ENCODE measurements at regions not wholly inside any gene's neighbourhood (a gene's known extent, or its start where the extent isn't known, plus 50 kb on each side); places are given as distances from the start of the nearest gene placed in this dataset.

DNA sequence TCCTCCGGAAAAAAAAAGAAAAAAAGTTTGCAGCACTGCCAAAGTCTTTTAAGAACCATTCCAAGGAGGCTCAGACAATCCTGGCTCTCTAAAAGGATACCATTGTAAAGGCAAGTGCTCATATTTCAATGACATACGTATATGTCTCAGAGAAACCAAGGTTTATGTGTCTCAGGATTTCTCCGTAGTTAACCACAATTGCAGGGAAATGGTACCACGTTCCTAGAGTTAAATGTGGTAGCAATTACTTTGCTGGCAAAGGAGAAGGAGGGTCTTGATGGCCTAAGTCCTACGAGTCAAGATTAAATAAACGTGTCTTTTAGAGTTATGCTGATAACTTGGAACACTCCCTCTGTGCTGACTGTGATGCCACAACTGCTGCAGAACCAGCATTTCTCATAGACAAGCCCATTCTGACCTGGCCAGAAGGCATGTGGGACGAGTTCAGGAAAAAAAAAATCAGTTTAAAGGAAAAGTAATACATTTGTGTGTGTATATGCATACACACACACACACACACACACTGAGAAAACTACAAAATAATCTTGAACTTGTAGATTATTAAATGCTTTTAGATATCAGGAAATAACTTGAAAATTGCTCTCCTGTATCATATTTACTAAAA is 245.9 kb downstream of the FGFR2 start:
- TF ChIP-seq, protein P1, sequence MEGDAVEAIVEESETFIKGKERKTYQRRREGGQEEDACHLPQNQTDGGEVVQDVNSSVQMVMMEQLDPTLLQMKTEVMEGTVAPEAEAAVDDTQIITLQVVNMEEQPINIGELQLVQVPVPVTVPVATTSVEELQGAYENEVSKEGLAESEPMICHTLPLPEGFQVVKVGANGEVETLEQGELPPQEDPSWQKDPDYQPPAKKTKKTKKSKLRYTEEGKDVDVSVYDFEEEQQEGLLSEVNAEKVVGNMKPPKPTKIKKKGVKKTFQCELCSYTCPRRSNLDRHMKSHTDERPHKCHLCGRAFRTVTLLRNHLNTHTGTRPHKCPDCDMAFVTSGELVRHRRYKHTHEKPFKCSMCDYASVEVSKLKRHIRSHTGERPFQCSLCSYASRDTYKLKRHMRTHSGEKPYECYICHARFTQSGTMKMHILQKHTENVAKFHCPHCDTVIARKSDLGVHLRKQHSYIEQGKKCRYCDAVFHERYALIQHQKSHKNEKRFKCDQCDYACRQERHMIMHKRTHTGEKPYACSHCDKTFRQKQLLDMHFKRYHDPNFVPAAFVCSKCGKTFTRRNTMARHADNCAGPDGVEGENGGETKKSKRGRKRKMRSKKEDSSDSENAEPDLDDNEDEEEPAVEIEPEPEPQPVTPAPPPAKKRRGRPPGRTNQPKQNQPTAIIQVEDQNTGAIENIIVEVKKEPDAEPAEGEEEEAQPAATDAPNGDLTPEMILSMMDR (IDR thresholded peaks at IDR 0.05; ENCODE audit: insufficient read depth, missing control alignments) = no peak
- FAIRE-seq (no peak), DNase-seq (ENCODE audit: insufficient read length, low spot score) (no peak)

DNA sequence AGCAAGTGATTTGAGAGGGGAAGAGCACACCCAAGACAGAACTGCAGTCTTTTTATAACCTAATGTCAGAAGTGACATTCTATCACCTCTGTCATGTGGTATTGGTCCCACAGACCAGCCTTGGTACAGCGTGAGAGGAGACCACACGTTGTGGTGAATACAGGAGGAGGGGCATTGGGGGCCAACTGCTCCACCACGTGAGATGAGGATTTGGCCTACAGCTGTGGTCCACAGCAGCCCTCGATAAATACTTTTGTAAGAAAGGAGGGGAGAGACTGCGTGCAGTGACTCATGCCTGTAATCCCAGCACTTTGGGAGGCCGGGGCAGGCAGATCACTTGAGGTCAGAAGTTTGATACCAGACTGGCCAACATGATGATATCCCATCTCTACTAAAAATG is 243.1 kb downstream of the FGFR2 start:
- no peak for FAIRE-seq
- TF ChIP-seq, protein P1 (IDR thresholded peaks at IDR 0.05; ENCODE audit: insufficient read depth, missing control alignments) = no peak

DNA sequence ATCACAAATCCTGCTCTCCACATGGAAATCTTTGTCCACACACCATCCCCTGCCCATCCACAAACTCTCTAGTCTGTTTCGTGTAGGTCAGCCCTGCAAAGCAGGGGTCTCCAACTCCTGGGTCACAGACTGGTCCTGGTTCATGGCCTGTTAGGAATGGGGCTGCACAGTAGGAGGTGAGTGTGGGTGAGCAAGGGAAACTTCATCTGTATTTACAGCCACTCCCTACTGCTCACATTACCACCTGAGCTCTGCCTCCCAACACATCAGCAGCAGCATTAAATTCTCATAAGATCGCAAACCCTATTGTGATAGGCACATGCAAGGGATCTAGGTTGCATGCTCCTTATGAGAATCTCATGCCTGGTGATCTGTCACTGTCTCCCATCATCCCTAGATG is 242.1 kb downstream of the FGFR2 start:
- TF ChIP-seq, protein P1 (IDR thresholded peaks at IDR 0.05; ENCODE audit: insufficient read depth, missing control alignments) = no peak
- FAIRE-seq (no peak), DNase-seq (ENCODE audit: insufficient read length, low spot score) (no peak)

More for the DNA sequence above, 243.1 kb downstream of the FGFR2 start:
- no peak for DNase-seq (ENCODE audit: insufficient read length, low spot score)

DNA sequence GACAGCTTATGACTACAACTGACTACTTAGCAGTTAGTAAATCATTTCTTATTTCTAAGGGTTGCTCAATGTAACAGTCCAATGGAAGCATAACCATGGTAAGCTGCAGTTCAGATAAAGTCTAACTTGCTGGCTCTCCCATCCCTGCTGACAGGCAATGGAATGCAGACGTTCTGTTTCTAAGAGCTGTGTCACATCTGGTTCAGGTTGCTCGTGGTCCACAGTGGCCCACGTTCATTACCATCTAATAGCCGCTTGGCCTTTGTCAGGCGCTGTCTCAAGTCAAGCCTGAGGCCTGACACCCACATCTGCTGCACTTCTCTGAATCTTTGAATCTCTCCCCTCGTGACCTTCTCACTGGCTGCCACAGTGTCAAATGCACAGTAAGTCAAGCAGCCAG is 240.8 kb downstream of the FGFR2 start:
- no peak for FAIRE-seq
- TF ChIP-seq, protein P1 (IDR thresholded peaks at IDR 0.05; ENCODE audit: insufficient read depth, missing control alignments) = no peak
- DNase-seq (ENCODE audit: insufficient read length, low spot score) = no peak

DNA sequence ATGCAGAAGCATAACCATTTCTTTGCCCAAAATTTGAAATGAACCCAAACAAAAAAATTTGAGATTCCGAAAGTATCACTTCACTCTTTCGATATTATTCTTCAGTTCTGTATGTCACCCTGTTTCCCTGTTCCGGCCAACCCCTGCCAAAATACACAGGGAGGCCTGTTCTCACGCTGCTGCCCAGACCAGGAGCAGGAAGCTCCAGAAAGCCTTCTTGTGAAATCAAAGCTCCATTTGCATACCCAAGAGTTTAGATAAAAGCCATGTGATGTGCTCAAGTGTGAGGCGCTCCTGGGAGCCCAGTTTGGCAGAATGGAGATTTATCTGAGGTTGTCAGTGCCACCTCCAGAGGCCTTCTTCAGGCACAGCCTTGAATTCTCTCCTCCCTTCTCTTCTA is 236.2 kb downstream of the FGFR2 start:
- TF ChIP-seq, protein P1 (IDR thresholded peaks at IDR 0.05; ENCODE audit: insufficient read depth, missing control alignments) = no peak
- FAIRE-seq (no peak), DNase-seq (ENCODE audit: insufficient read length, low spot score) (no peak)

DNA sequence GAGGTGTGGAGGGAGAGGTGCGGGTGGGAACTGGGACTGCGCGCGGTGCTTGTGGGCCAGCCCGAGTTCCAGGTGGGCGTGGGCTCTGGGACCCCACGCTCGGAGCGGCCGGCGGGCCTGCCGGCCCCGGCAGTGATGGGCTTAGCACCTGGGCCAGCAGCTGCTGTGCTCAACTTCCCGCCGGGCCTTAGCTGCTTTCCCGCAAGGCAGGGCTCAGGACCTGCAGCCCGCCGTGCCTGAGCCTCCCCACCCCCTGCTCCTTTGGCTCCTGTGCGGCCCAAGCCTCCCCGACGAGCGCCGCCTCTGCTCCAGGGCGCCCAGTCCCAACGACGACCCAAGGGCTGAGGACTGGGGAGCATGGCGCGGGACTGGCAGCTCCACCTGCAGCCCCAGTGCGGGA is 232.7 kb downstream of the FGFR2 start:
- DNase-seq (ENCODE audit: insufficient read length, low spot score) (no peak), FAIRE-seq (no peak)
- TF ChIP-seq, protein P1 (IDR thresholded peaks at IDR 0.05; ENCODE audit: insufficient read depth, missing control alignments) = no peak

DNA sequence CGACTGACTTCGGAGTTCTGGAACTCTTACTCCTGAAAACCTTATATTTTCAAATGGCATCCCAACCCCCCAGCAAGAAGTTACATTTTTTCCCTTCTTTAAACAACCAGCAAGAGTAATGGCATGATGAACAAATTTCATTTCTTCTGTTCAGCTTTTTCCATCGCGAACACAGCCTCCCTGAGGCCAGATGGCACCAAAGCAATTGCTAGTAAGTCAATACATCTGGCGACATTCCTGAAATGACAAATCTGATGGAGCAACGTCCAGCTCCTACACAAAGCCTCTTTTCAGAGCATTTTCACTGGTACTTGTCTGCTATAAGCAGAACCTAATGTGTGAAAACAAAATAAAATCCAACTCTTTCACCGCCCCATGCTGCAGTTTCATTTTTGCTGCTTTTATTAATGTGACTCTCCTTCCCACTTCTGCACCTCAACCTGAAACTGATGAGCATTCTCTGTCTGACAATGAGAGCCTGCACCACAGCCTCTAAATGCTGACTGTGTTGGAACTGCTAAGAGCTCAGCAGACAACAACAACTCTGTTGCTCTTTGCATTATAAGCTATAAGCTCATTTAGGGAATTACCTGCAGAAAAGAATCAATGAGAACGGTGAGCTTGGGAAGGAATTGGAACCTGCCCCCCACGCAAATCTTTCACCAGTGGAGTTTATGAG is 229.8 kb downstream of the FGFR2 start:
- FAIRE-seq (no peak), DNase-seq (ENCODE audit: insufficient read length, low spot score) (no peak)
- TF ChIP-seq, protein P1 (IDR thresholded peaks at IDR 0.05; ENCODE audit: insufficient read depth, missing control alignments) = no peak
